NT2/D1 (cell line): ENCODE measurements at regions not wholly inside any gene's neighbourhood (a gene's known extent, or its start where the extent isn't known, plus 50 kb on each side); places are given as distances from the start of the nearest gene placed in this dataset.

Source experiments
- DNase-seq: peaks from one replicate; pipeline ENCODE4 v3.0.0-alpha.2; 2011; ENCODE audit warnings: low read depth, low spot score
- H3K27me3 ChIP-seq: 2 replicates; pipeline ENCODE4 v1.6.0; 2011; ENCODE audit warnings: mild to moderate bottlenecking; ENCODE audit not compliant: insufficient read length, insufficient read depth
- H3K36me3 ChIP-seq: 2 replicates; pipeline ENCODE4 v1.6.1; 2011; ENCODE audit warnings: mild to moderate bottlenecking, low read length, mixed read lengths; ENCODE audit not compliant: insufficient read depth, insufficient read length
- H3K4me1 ChIP-seq: 2 replicates; pipeline ENCODE4 v1.5.1; 2011; ENCODE audit not compliant: insufficient read depth, insufficient read length
- H3K4me3 ChIP-seq: 2 replicates; pipeline ENCODE4 v1.5.1; 2011; ENCODE audit warnings: low read depth; ENCODE audit not compliant: insufficient read length
- H3K9ac ChIP-seq: 2 replicates; pipeline ENCODE4 v1.6.0; 2011; ENCODE audit warnings: low read depth; ENCODE audit not compliant: insufficient read length
- H3K9me3 ChIP-seq: 2 replicates; pipeline ENCODE4 v1.5.1; 2011; ENCODE audit warnings: mild to moderate bottlenecking, low read length; ENCODE audit not compliant: insufficient read depth
- SUZ12 ChIP-seq: IDR thresholded peaks from 2 replicates; pipeline ENCODE4 v1.6.1; 2011; ENCODE audit not compliant: insufficient read length, insufficient read depth; ENCODE audit errors: extremely low read depth
- YY1 ChIP-seq: IDR thresholded peaks from 2 replicates; pipeline ENCODE4 v1.6.1; 2011; ENCODE audit not compliant: insufficient read length, insufficient read depth
- ZNF274 ChIP-seq: IDR thresholded peaks from 2 replicates; pipeline ENCODE4 v1.6.1; 2011; ENCODE audit warnings: mild to moderate bottlenecking, low read depth, low read length

GRCh38 chr10:131678613-131679012, 222.2 kb upstream of the PPP2R2D start:
- Histone ChIP-seq H3K36me3 (no peaks in the 10 kb centered on the region), H3K9me3 (peaks cover 4% of the 10 kb centered on the region; the same call in 1 of the 2 replicates), H3K9ac (no peak overlapping the region), H3K27me3 (peaks cover 19% of the 10 kb centered on the region), H3K4me1 (peaks cover 9% of the 10 kb centered on the region), H3K4me3 (no peak overlapping the region)
- DNase-seq: no peak
- no peak for TF ChIP-seq SUZ12
- TF ChIP-seq YY1: no peak
- no peak for TF ChIP-seq ZNF274

DNA sequence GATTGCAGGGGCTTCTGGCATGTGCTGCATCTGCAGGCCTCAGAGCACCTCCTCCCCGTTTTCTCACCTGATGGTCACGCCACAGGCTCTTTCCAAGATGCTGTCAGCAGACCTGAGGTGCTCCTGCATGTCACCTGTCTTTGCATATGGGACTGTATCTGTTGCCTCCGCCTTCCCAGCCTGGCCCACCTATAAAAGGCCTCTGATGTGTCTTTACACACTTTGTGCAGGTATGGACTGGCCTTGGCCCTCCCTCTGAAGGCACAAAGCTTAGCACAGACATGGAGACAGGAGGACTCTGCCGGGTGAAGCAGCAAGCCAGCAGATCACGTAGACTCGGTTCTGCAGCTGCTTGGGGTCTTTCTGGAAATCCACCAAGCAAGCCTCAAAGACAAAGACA, 220.9 kb upstream of the PPP2R2D start:
- H3K9ac ChIP-seq: no peak overlapping the region
- H3K36me3 ChIP-seq: no peaks in the 10 kb centered on the region
- H3K27me3 ChIP-seq: peaks cover 16% of the 10 kb centered on the region
- H3K4me1 ChIP-seq: peaks cover 9% of the 10 kb centered on the region
- no peaks in the 10 kb centered on the region for H3K9me3 ChIP-seq
- TF ChIP-seq ZNF274 (no peak), YY1 (no peak), SUZ12 (no peak)
- no peak overlapping the region for H3K4me3 ChIP-seq
- no peak for DNase-seq

DNA sequence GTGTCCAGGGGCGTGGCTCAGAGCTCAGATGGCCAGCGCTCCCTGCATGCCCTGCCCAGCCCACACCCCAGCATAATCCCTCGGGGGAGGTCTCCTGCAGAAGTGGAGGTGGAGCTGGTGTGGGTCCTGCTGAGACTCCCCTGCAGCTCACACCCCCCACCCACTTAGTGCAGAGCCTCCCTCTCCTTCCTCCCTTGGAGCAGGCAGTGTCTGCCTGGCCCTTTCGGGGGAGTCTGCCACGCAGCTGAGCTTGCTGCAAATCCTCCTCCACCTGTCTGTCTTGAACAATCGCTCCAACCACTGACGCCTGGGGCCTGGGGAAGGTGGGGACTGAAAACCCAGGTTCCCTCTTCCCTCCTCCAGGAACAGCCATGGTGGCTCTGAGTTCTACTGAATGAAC, 219.7 kb upstream of the PPP2R2D start:
- DNase-seq: no peak
- H3K4me1 ChIP-seq: peaks cover 7% of the 10 kb centered on the region
- no peak overlapping the region for H3K9ac ChIP-seq
- H3K4me3 ChIP-seq: no peak overlapping the region
- H3K27me3 ChIP-seq: peaks cover 4% of the 10 kb centered on the region
- no peaks in the 10 kb centered on the region for H3K9me3 ChIP-seq
- TF ChIP-seq ZNF274: no peak
- H3K36me3 ChIP-seq: no peaks in the 10 kb centered on the region

DNA sequence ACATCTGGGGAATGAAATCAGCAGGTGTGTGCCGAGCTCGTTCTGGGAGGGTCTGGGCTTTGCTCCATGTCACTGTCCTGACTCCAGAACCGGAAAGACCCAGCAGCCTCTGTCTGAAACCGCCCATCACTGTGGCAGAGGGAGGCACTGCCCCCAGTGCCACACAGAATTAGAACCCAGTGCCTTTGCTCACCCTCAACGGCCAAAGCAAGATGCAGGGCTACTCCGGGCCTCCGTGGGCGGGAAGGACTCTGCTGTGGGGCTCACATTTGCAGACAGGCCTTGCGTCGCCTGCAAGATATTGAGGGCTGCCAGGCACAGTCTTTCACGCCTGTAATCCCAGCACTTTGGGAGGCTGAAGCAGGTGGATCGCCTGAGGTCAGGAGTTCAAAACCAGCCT, 219.2 kb upstream of the PPP2R2D start:
- TF ChIP-seq YY1 (no peak), ZNF274 (no peak), SUZ12 (no peak)
- no peak for DNase-seq
- Histone ChIP-seq H3K36me3 (no peaks in the 10 kb centered on the region), H3K4me3 (no peak overlapping the region), H3K9me3 (no peaks in the 10 kb centered on the region), H3K4me1 (peaks cover 3% of the 10 kb centered on the region), H3K27me3 (no peaks in the 10 kb centered on the region), H3K9ac (no peak overlapping the region)

- no peaks in the 10 kb centered on the region for H3K9me3 ChIP-seq
- H3K27me3 ChIP-seq: no peaks in the 10 kb centered on the region
- no peaks in the 10 kb centered on the region for H3K36me3 ChIP-seq
- peaks cover 3% of the 10 kb centered on the region for H3K4me1 ChIP-seq
- DNase-seq: no peak
- TF ChIP-seq SUZ12: no peak
- no peak for TF ChIP-seq ZNF274
- TF ChIP-seq YY1: no peak
- no peak overlapping the region for H3K4me3 ChIP-seq
- no peak overlapping the region for H3K9ac ChIP-seq
Measured at GRCh38 chr10:131682271-131682962, 218.4 kb upstream of the PPP2R2D start.

- H3K9me3 ChIP-seq: no peaks in the 10 kb centered on the region
- H3K27me3 ChIP-seq: no peaks in the 10 kb centered on the region
- peaks cover 3% of the 10 kb centered on the region for H3K4me1 ChIP-seq
- no peak for TF ChIP-seq YY1
- no peak for TF ChIP-seq SUZ12
- no peak for TF ChIP-seq ZNF274
- H3K9ac ChIP-seq: no peak overlapping the region
- no peaks in the 10 kb centered on the region for H3K36me3 ChIP-seq
- no peak for DNase-seq
- H3K4me3 ChIP-seq: no peak overlapping the region
Measured at GRCh38 chr10:131683281-131683861, 217.4 kb upstream of the PPP2R2D start.

GRCh38 chr10:131683941-131684340, 216.9 kb upstream of the PPP2R2D start:
- Histone ChIP-seq H3K27me3 (no peaks in the 10 kb centered on the region), H3K4me1 (peaks cover 3% of the 10 kb centered on the region), H3K4me3 (no peak overlapping the region), H3K9ac (no peak overlapping the region), H3K9me3 (no peaks in the 10 kb centered on the region), H3K36me3 (no peaks in the 10 kb centered on the region)
- no peak for TF ChIP-seq YY1
- TF ChIP-seq ZNF274: no peak
- TF ChIP-seq SUZ12: no peak
- no peak for DNase-seq
